Tibial nerve (tissue), 4 donors: ENCODE measurements at regions not wholly inside any gene's neighbourhood (a gene's known extent, or its start where the extent isn't known, plus 50 kb on each side); places are given as distances from the start of the nearest gene placed in this dataset.
"Not testable (repeated sequence)": the region's sequence is repeated elsewhere in the genome, so short reads cannot be mapped to it uniquely, and the experiment has no call there.

Experiments
- DNase-seq, 2 donors: peaks; one replicate each; pipeline ENCODE4 v3.0.0-alpha.2; 2019; ENCODE audit warnings: low spot score in 2 of 2
- H3K27ac ChIP-seq, 4 donors: fragments of 200-600 bp; sonication (generic) in 3 of 4; one replicate each; pipeline ENCODE4 v1.5.1; 2017 to 2019; ENCODE audit warnings: mild to moderate bottlenecking in 1 of 4
- H3K27me3 ChIP-seq, 2 donors: fragments of 200-600 bp; sonication (generic) in 1 of 2; one replicate each; pipeline versions ENCODE4 v1.5.1 to v1.6.0; 2017 to 2019
- H3K36me3 ChIP-seq, 3 donors: fragments of 200-600 bp; sonication (generic); one replicate each; pipeline ENCODE4 v1.5.1; 2018 to 2019
- H3K4me1 ChIP-seq, 4 donors: fragments of 200-600 bp; sonication (generic) in 3 of 4; one replicate each; pipeline ENCODE4 v1.5.1; 2017 to 2019
- H3K4me3 ChIP-seq, 4 donors: fragments of 200-600 bp; sonication (generic) in 3 of 4; one replicate each; pipeline ENCODE4 v1.5.1; 2017 to 2019; ENCODE audit warnings: mild to moderate bottlenecking in 1 of 4, moderate library complexity in 1 of 4
- H3K9me3 ChIP-seq, 4 donors: fragments of 200-600 bp; sonication (generic) in 3 of 4; one replicate each; pipeline ENCODE4 v1.5.1; 2017 to 2019
- WGBS, 2 donors: methylation state at CpG; one replicate each; pipeline ENCODE4 v1.1.5; 2018; 5-methylcytosine and 5-hydroxymethylcytosine counted together
- TF ChIP-seq, protein P1 (sequence below), 5 experiments: fragments of 200-600 bp in 3 of 5; fragments of 450-650 bp in 2 of 5; sonication (generic) in 3 of 5; IDR thresholded peaks; one replicate each; pipeline ENCODE4 v1.5.1; 2016 to 2019; ENCODE audit warnings: antibody characterized with exemption in 5 of 5, mild to moderate bottlenecking in 3 of 5, moderate library complexity in 2 of 5

DNA sequence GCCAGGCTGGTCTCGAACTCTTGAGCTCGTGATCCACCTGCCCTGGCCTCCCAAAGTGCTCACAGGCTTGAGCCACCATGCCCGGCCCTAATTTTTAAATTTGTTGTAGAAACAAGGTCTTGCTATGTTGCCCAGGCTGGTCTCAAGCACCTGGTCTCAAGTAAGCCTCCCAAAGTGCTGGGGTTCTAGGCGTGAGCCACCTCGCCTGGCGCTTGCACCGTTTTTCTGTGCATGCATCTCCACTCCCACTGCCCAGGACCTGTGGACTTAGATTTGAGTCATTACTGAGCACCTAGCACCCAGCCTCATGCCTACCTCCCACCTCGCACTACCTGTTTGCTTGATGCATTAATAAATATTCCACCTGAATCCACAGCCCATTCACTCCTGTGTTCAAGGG is 1359.1 kb downstream of the CDH12 start:
- peaks cover 0 to 49% (median 4%) of the 10 kb centered on the region in 3 donors for H3K36me3 ChIP-seq
- not testable (repeated sequence) for DNase-seq
- 87 to 98% methylated on average over 8 of the region's 8 CpGs for WGBS, 2 donors

DNA sequence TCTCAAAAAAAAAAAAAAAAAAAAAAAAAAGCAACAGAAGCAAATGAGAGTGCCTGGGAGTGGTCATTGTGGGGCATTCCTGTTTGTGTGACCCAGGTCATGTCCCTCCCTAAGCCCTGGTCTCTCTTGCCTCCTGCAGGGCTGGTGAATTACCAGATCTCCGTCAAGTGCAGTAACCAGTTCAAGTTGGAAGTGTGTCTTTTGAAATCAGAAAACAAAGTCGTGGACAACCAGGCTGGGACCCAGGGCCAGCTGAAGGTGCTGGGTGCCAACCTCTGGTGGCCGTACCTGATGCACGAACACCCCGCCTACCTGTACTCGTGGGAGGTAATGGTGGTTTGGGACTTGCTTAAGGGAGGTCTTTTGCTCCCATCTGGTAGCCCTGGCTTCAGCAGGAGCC is 1362.0 kb downstream of the CDH12 start:
- H3K27me3 ChIP-seq, DNase-seq, H3K27ac ChIP-seq, H3K9me3 ChIP-seq, H3K4me1 ChIP-seq, H3K4me3 ChIP-seq: not testable (repeated sequence)
- peaks cover 0 to 34% (median 3%) of the 10 kb centered on the region in 3 donors for H3K36me3 ChIP-seq
- 93 to 98% methylated on average over 6 of the region's 6 CpGs for WGBS, 2 donors

More for the DNA sequence above, 1359.1 kb downstream of the CDH12 start:
- not testable (repeated sequence) for H3K27me3 ChIP-seq, H3K27ac ChIP-seq, H3K4me3 ChIP-seq, H3K4me1 ChIP-seq, H3K9me3 ChIP-seq

DNA sequence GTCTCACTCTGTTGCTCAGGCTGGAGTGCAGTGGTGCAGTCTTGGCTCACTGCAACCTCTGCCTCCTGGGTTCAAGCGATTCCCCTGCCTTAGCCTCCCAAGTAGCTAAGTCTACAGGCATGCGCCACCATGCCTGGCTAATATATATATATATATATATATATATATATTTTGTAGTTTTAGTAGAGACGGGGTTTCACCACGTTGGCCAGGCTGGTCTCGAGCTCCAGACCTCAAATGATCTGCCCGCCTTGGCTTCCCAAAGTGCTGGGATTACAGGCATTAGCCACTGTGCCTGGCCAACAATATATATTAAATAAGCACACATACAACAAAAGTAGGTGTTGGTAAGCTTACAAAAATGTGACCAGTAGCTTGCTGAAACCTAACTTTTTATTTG is 1364.3 kb downstream of the CDH12 start:
- H3K9me3 ChIP-seq, H3K4me3 ChIP-seq, H3K27ac ChIP-seq, H3K27me3 ChIP-seq, H3K4me1 ChIP-seq, DNase-seq: not testable (repeated sequence)
- 92 to 98% methylated on average over 6 of the region's 6 CpGs for WGBS, 2 donors
- peaks cover 0 to 28% (median 4%) of the 10 kb centered on the region in 3 donors for H3K36me3 ChIP-seq

DNA sequence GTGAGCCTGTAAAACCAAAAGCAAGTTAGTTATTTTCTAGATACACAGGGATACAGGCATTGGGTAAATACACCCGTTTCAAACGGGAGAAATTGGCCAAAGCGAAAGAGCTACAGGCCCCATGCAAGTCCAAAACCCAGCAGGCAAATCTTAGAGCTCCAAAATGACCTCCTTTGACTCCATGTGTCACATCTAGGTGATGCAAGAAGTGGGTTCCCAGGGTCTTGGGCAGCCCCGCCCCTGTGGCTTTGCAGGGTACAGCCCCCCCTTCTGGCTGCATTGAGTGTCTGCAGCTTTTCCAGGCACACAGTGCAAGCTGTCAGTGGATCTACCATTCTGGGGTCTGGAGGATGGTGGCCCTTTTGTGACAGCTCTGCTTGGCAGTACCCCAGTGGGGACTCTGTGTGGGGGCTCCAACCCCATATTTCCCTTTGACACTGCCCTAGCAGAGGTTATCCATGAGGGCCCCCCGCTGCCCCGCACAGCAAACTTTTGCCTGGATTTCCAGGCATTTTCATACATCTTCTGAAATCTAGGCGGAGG is 1367.6 kb downstream of the CDH12 start:
- H3K36me3 ChIP-seq = peaks cover 0 to 33% (median 9%) of the 10 kb centered on the region in 3 donors
- not testable (repeated sequence) for H3K27me3 ChIP-seq, DNase-seq, H3K9me3 ChIP-seq, H3K4me1 ChIP-seq, H3K27ac ChIP-seq, H3K4me3 ChIP-seq
- WGBS, 2 donors = 94 to 96% methylated on average over 7 of the region's 7 CpGs
- TF ChIP-seq, protein P1, sequence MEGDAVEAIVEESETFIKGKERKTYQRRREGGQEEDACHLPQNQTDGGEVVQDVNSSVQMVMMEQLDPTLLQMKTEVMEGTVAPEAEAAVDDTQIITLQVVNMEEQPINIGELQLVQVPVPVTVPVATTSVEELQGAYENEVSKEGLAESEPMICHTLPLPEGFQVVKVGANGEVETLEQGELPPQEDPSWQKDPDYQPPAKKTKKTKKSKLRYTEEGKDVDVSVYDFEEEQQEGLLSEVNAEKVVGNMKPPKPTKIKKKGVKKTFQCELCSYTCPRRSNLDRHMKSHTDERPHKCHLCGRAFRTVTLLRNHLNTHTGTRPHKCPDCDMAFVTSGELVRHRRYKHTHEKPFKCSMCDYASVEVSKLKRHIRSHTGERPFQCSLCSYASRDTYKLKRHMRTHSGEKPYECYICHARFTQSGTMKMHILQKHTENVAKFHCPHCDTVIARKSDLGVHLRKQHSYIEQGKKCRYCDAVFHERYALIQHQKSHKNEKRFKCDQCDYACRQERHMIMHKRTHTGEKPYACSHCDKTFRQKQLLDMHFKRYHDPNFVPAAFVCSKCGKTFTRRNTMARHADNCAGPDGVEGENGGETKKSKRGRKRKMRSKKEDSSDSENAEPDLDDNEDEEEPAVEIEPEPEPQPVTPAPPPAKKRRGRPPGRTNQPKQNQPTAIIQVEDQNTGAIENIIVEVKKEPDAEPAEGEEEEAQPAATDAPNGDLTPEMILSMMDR (IDR thresholded peaks at IDR 0.05) = peak in 2 of 5 experiments; percentile 7 to 17

DNA sequence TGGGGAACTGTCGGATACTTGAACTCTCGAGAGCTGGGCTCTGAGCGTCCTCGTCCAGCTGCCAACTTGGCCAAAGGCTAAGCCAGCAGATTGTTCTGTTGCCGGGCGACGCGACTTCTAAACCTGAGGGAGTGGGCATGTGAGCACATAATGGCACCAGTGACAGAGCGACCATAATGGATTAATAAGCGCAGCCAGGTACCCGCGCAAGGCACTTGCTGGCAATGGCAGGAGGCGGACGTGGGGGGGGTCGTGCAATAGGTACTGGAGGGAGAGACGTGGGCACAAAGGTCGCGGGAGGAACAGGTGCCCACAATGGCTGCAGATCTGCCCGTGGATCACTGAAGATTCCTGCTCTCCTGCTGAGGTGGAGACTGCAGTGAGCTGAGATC is 1368.7 kb downstream of the CDH12 start:
- peaks cover 0 to 37% (median 9%) of the 10 kb centered on the region in 3 donors for H3K36me3 ChIP-seq
- H3K9me3 ChIP-seq, H3K27ac ChIP-seq, H3K27me3 ChIP-seq, H3K4me3 ChIP-seq, H3K4me1 ChIP-seq: not testable (repeated sequence)
- WGBS, 2 donors = 95 to 98% methylated on average over 13 to 15 of the region's 19 CpGs
- DNase-seq = peak in 1 of 2 donors; percentile 36

DNA sequence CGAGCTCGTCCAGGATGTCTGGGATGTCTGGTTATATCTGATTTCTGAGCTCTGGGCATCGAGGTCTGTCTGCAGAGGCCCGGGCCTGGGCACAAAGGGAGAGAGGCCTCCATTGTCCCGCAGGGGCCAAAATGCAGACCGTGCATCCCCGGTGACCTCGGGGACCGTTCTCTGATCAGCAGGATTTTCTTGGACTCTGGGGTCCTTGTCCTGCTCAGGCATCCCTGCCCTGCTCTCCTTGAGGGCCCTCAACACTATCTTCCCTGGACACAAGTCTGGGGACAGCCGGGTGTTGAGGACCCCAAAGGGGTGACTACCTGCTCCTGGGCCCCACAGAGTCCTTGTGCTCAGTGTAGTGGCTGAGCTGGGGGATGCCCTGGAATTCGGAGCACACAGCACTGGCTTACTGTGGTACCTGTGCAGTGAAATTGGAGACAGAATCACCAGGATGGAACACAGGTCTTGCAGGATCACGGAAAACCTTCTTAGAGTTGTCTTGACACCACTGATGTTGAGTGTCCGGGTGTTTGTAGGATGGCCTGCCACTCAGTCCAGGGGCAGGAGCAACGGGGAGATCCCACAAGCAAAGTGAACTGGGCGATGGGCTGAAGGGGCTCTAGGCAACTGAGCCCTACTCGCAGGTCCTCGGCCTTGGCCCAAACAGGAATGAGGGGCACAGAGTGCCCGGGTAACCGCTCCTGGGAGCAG is 1369.2 kb downstream of the CDH12 start:
- H3K36me3 ChIP-seq = peaks cover 0 to 42% (median 9%) of the 10 kb centered on the region in 3 donors
- DNase-seq = not testable (repeated sequence)
- WGBS, 2 donors = 95 to 97% methylated on average over 15 to 19 of the region's 19 CpGs

DNA sequence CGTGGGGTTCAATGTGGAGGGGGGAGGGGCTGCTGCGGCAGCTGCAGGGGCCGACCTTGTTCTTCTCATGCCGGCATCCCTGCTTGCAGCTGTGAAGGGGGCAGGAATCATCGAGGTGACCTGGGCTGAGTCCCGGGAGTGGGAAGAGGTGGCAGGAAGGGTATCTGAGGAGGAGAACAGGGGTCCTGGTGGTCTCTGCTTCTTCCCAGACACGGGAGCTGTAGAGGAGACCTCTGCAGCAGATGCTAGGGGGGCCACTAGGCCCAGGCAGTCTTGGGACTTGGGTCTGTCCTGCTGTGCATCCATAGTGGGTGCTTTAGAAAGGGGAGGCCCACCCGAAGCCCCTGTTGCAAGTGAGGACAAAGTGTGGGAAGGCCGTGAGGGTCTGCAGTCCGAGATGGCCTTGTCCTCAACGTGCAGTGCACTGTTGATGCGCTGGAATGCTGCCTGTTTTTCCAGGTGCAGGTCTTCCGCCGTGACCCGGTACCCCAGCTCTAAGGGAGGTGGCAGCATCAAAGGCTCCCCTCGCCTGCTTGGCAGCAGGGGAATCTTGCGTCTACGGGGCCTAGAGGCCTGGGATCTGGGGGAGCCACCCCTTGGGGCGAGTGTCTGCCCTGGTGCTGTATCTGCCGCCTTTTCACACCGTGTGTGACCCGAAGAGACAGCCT is 1370.0 kb downstream of the CDH12 start:
- H3K4me1 ChIP-seq, H3K27ac ChIP-seq, DNase-seq, H3K9me3 ChIP-seq, H3K27me3 ChIP-seq, H3K4me3 ChIP-seq: not testable (repeated sequence)
- 93 to 95% methylated on average over 20 to 22 of the region's 22 CpGs for WGBS, 2 donors
- H3K36me3 ChIP-seq = peaks cover 0 to 48% (median 9%) of the 10 kb centered on the region in 3 donors

More for the DNA sequence above, 1369.2 kb downstream of the CDH12 start:
- not testable (repeated sequence) for H3K4me3 ChIP-seq, H3K9me3 ChIP-seq, H3K27ac ChIP-seq, H3K27me3 ChIP-seq, H3K4me1 ChIP-seq

DNA sequence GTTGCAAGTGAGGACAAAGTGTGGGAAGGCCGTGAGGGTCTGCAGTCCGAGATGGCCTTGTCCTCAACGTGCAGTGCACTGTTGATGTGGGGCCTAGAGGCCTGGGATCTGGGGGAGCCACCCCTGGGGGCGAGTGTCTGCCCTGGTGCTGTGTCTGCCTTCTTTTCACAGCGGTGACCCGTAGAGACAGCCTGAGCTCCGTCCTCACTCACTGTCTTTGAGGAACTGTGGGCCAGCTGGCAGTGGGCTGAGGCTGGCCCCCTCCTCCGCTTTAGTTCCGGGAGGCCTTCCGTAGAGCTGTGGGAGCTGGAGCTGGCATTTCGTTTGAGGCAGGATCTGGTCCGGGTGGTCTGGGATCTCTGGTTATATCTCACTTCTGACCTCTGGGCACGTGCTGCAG is 1370.6 kb downstream of the CDH12 start:
- H3K4me1 ChIP-seq, H3K9me3 ChIP-seq, H3K27ac ChIP-seq, H3K4me3 ChIP-seq, H3K27me3 ChIP-seq: not testable (repeated sequence)
- WGBS, 2 donors = 84 to 91% methylated on average over 13 of the region's 13 CpGs
- peaks cover 0 to 48% (median 9%) of the 10 kb centered on the region in 3 donors for H3K36me3 ChIP-seq
- peak in 1 of 2 donors; percentile 22 for DNase-seq

DNA sequence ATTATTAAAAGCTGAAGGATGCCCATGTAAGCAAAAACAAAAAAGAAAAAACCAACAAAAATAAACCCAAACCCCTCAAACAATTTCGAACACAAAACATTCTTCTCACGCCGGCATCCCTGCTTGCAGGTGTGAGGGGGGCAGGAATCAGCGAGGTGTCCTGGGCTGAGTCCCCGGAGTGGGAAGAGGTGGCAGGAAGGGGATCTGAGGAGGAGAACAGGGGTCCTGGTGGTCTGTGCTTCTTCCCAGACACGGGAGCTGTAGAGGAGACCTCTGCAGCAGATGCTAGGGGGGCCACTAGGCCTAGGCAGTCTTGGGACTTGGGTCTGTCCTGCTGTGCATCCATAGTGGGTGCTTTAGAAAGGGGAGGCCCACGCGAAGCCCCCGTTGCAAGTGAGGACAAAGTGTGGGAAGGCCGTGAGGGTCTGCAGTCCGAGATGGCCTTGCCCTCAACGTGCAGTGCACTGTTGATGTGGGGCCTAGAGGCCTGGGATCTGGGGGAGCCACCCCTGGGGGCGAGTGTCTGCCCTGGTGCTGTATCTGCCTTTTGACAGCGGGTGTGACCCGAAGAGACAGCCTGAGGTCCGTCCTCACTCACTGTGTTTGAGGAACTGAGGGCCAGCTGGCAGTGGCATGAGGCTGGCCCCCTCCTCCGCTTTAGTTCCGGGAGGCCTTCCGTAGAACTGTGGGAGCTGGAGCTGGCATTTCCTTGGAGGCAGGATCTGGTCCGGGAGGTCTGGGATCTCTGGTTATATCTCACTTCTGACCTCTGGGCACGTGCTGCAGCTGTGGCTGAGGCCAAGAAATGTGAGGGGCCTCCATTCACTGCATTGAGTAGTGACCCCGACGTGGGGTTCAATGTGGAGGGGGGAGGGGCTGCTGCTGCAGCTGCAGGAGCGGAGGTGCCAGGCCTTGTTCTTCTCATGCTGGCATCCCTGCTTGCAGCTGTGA is 1371.5 kb downstream of the CDH12 start:
- H3K27ac ChIP-seq, H3K9me3 ChIP-seq, DNase-seq, H3K4me1 ChIP-seq, H3K27me3 ChIP-seq, H3K4me3 ChIP-seq: not testable (repeated sequence)
- peaks cover 0 to 48% (median 9%) of the 10 kb centered on the region in 3 donors for H3K36me3 ChIP-seq
- 78 to 79% methylated on average over 24 of the region's 24 CpGs for WGBS, 2 donors

DNA sequence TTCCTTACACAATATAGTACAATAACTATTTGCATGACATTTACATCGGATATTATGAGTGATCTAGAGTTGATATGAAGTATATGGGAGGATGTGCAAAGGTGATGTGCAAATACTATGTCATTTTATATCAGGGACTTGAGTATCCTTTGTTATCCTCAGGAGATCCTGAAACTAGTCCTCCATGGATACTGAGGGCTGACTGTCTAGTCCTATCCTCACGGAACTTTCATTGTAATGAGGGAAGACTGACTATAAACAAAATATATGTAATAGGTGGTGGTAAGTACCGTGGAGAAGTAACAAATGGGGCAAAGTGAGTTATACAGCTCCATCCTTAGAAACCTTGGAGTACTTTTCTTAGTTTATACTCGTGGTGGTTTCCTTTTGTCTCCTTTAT is 1373.1 kb downstream of the CDH12 start:
- H3K36me3 ChIP-seq = peaks cover 0 to 48% (median 9%) of the 10 kb centered on the region in 3 donors
- WGBS, 2 donors = 88 to 89% methylated on average over 4 of the region's 4 CpGs
- not testable (repeated sequence) for H3K27me3 ChIP-seq, H3K9me3 ChIP-seq, H3K4me1 ChIP-seq, DNase-seq, H3K27ac ChIP-seq, H3K4me3 ChIP-seq

DNA sequence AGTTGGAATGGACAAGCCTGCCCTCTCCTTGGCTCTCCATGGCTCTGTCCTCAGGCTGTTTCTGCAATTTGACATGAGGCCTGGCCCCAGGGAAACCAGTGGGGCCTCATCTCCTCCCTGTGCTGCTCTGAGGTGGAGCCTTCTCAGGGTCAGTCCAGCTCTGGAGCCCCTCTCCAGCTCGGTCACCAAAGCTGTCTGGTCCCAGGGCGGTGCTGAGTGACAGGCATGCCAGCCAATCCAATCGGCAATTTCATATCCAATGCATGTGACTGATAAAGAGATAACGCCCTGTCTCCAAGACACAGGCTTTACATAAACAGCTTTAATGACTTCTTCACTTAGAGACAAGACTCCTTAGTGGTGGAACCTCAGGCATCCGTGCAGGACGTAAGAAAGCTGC is 1379.2 kb downstream of the CDH12 start:
- WGBS, 2 donors = 87 to 91% methylated on average over 4 to 6 of the region's 6 CpGs
- H3K9me3 ChIP-seq, H3K27ac ChIP-seq, DNase-seq, H3K4me1 ChIP-seq, H3K27me3 ChIP-seq, H3K4me3 ChIP-seq: not testable (repeated sequence)
- H3K36me3 ChIP-seq = peaks cover 0 to 43% (median 0%) of the 10 kb centered on the region in 3 donors

DNA sequence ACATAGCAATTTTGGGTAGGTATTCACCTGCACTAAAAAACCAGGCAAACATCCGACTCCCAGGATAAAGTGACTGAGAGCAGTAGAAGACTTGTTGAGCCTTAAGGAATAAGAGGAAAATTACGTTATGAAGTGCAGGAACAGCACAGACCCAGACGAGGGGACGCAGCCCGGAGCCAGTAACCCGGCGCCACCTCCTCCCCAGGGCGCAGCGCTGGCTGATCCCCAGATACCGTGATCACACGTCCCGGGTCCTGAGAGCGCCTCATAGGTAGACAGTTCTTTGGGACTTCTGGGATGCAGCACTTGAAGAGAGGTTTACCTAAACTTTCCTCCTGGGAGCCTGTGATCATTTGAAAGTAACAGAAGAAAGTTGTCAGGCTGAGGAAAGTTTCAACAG is 1379.7 kb downstream of the CDH12 start:
- H3K36me3 ChIP-seq = peaks cover 0 to 37% (median 0%) of the 10 kb centered on the region in 3 donors
- not testable (repeated sequence) for H3K4me3 ChIP-seq, H3K4me1 ChIP-seq, H3K27ac ChIP-seq, H3K9me3 ChIP-seq, H3K27me3 ChIP-seq, DNase-seq
- 96 to 97% methylated on average over 13 of the region's 13 CpGs for WGBS, 2 donors
